ENCODE measurements at regions not wholly inside any gene's neighbourhood (a gene's known extent, or its start where the extent isn't known, plus 50 kb on each side); places are given as distances from the start of the nearest gene placed in this dataset.

DNA sequence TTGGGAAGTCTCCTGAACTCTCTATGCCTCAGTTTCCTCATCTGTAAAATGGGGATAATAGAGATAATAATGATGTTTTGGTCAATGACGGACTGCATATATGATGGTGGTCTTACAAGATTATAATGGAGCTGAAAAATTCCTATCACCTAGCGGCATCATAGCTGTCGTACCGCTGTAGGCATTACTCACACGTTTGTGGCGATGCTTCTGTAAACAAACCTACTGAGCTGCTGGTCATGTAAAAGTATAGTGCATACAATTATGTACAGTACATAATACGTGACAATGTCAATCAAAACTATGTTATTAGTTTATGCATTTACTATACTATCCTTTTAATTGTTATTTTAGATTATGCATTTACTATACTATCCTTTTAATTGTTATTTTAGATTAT, 339.1 kb upstream of the NPVF start:
- TF ChIP-seq, protein P1, sequence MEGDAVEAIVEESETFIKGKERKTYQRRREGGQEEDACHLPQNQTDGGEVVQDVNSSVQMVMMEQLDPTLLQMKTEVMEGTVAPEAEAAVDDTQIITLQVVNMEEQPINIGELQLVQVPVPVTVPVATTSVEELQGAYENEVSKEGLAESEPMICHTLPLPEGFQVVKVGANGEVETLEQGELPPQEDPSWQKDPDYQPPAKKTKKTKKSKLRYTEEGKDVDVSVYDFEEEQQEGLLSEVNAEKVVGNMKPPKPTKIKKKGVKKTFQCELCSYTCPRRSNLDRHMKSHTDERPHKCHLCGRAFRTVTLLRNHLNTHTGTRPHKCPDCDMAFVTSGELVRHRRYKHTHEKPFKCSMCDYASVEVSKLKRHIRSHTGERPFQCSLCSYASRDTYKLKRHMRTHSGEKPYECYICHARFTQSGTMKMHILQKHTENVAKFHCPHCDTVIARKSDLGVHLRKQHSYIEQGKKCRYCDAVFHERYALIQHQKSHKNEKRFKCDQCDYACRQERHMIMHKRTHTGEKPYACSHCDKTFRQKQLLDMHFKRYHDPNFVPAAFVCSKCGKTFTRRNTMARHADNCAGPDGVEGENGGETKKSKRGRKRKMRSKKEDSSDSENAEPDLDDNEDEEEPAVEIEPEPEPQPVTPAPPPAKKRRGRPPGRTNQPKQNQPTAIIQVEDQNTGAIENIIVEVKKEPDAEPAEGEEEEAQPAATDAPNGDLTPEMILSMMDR (IDR thresholded peaks at IDR 0.05), result no peak
- TF ChIP-seq POLR2A (IDR thresholded peaks at IDR 0.05), result no peak
